C4-2B (cell line): ENCODE measurements at regions not wholly inside any gene's neighbourhood (a gene's known extent, or its start where the extent isn't known, plus 50 kb on each side); places are given as distances from the start of the nearest gene placed in this dataset.

Experiments used
- CTCF ChIP-seq: fragments of 450-650 bp; conservative IDR thresholded peaks from 2 replicates; pipeline ENCODE4 v1.5.1; 2017; ENCODE audit warnings: mild to moderate bottlenecking
- ZFX ChIP-seq: fragments of 450-650 bp; IDR thresholded peaks from 2 replicates; pipeline ENCODE4 v1.6.1; 2017

GRCh38 chr4:13007802-13008470 is 476.2 kb downstream of the RAB28 start:
- TF ChIP-seq CTCF (no peak), ZFX (no peak)
